SU-DHL-6 (cell line): ENCODE measurements at regions not wholly inside any gene's neighbourhood (a gene's known extent, or its start where the extent isn't known, plus 50 kb on each side); places are given as distances from the start of the nearest gene placed in this dataset.

Experiments used
- CTCF ChIP-seq: fragments of 200-600 bp; sonication (generic); IDR thresholded peaks from one replicate; pipeline ENCODE4 v1.5.1; 2017; ENCODE audit warnings: antibody characterized with exemption, mild to moderate bottlenecking, low read length, moderate library complexity; ENCODE audit not compliant: insufficient read depth, poor library complexity, severe bottlenecking
- EZH2phosphoT487 ChIP-seq: fragments of 200-600 bp; sonication (generic), shearing (Covaris generic); conservative IDR thresholded peaks from 2 replicates; pipeline ENCODE4 v1.6.1; 2018; ENCODE audit warnings: mild to moderate bottlenecking, antibody characterized with exemption, low read length, moderate library complexity, mixed read lengths

GRCh38 chr4:151934766-151935165, 174.0 kb upstream of the GATB start:
- TF ChIP-seq CTCF (no peak), EZH2phosphoT487 (no peak)
